ENCODE measurements at regions not wholly inside any gene's neighbourhood (a gene's known extent, or its start where the extent isn't known, plus 50 kb on each side); places are given as distances from the start of the nearest gene placed in this dataset.

DNA sequence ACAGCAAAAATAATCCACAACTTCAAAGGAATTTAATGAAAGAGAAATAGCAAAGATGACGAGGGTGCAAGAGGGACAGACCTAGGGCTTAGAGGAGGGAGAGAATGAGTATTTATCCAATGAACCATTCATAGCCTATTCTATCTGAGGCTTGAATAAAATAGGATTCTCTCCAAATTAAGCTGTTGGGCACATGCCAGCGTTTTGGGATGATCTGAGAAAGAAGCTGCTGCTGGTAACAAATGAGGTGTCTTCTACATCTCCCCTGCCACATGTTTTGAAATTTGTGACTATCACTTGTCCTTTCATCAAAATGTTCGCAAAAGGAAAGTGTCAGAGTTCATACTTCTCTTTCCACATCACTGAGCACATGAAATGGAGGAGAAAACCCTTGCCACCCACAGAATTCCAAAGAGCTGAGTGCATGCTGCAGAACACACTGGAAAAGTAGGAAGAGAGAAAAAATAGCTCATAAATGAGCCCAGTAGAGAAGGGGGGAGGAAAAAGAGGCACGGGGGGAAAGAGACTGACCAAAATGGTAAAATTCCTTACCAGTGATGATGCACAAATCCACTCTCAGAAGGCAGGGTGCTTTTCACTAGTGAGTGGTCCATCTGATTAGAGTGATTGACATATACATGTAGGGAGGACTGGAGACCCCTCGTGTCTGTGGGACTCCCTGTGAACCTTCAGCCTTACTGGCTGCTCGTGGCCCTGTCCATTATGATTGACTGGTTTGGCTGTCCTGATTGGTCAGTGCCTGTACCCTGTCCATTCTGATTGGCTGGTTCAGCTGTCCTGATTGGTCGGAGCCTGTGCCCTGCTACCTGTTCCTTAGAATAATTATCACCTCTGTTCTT lies 180.5 kb downstream of the OGFRL1 start:
- Histone ChIP-seq H3K4me3 (no peak overlapping the region), H3K27me3 (no peaks in the 10 kb centered on the region), H3K27ac (no peak overlapping the region), H3K9me3 (no peaks in the 10 kb centered on the region), H3K36me3 (replicated peaks in 1 of 2; ENCODE audit: insufficient read depth in 1 of 2, low read depth in 2 of 2) (no peaks in the 10 kb centered on the region), H3K4me1 (no peaks in the 10 kb centered on the region)
- DNase-seq (peak in 1 of 4 donors; percentile 34), ATAC-seq (peak; percentile 45)
- WGBS, 2 donors: 48 to 54% methylated on average over 7 of the region's 7 CpGs
- intact Hi-C loops (cut with DNase I): no loop called here
- no peak for TF ChIP-seq POLR2A (IDR thresholded peaks at IDR 0.05)
- TF ChIP-seq, protein P1, sequence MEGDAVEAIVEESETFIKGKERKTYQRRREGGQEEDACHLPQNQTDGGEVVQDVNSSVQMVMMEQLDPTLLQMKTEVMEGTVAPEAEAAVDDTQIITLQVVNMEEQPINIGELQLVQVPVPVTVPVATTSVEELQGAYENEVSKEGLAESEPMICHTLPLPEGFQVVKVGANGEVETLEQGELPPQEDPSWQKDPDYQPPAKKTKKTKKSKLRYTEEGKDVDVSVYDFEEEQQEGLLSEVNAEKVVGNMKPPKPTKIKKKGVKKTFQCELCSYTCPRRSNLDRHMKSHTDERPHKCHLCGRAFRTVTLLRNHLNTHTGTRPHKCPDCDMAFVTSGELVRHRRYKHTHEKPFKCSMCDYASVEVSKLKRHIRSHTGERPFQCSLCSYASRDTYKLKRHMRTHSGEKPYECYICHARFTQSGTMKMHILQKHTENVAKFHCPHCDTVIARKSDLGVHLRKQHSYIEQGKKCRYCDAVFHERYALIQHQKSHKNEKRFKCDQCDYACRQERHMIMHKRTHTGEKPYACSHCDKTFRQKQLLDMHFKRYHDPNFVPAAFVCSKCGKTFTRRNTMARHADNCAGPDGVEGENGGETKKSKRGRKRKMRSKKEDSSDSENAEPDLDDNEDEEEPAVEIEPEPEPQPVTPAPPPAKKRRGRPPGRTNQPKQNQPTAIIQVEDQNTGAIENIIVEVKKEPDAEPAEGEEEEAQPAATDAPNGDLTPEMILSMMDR (IDR thresholded peaks at IDR 0.05): no peak

DNA sequence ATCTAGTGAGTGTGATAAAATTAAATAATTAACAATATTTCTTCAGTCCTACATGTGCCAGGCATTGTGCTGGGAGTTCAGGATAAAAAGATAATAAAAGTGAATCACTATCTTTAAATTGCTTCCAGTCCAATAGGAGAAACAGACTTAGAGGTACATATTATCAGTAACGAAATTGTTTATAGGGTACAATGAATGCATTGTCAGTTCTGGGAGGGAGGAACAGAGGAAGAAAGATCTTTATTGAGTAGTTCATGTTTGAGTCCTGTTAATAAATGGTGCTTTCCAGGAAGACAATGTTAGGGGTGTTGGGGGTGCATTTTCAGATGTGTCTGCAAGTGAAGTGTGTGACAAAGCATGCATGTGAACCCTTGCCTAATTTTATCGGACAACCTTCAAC lies 183.1 kb downstream of the OGFRL1 start:
- Histone ChIP-seq H3K27me3 (no peaks in the 10 kb centered on the region), H3K9me3 (no peaks in the 10 kb centered on the region), H3K4me1 (no peaks in the 10 kb centered on the region), H3K4me3 (no peak overlapping the region), H3K27ac (no peak overlapping the region), H3K36me3 (replicated peaks in 1 of 2; ENCODE audit: insufficient read depth in 1 of 2, low read depth in 2 of 2) (no peaks in the 10 kb centered on the region)
- TF ChIP-seq, protein P1 (IDR thresholded peaks at IDR 0.05): no peak
- TF ChIP-seq POLR2A (IDR thresholded peaks at IDR 0.05): no peak
- intact Hi-C loops (cut with DNase I): no loop called here
- no peak for DNase-seq
- no peak for ATAC-seq
- 63 to 68% methylated on average over 2 of the region's 2 CpGs for WGBS, 2 donors

DNA sequence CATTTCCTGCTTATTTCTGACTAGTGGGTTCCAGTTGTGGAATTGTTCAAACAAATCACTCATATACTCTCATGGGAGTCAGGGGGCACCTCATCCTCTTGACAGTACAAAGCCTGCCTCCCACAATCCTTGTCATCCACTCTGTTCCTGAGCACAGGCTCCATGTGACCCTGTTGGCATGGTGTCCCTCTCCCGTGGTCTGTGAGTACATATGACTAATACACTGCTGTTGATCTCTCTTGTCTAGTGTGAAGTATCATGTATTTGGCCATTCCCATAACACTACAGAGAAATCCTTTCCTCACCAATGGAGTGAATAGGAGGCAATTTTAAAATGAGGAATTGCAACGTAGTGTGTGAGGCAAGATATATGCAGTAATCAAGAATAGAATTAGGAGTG lies 185.3 kb downstream of the OGFRL1 start:
- no peak overlapping the region for H3K4me3 ChIP-seq
- DNase-seq (peak in 3 of 4 donors; percentile 27 to 62 (median 40)), ATAC-seq (peak; percentile 65)
- no peak overlapping the region for H3K27ac ChIP-seq
- TF ChIP-seq, protein P1 (IDR thresholded peaks at IDR 0.05): no peak
- no peak for TF ChIP-seq POLR2A (IDR thresholded peaks at IDR 0.05)
- no peaks in the 10 kb centered on the region for H3K4me1 ChIP-seq
- H3K9me3 ChIP-seq: no peaks in the 10 kb centered on the region
- WGBS, 2 donors: 46 to 48% methylated on average over 2 of the region's 2 CpGs
- intact Hi-C loops (cut with DNase I): no loop called here
- H3K36me3 ChIP-seq (replicated peaks in 1 of 2; ENCODE audit: insufficient read depth in 1 of 2, low read depth in 2 of 2): no peaks in the 10 kb centered on the region
- no peaks in the 10 kb centered on the region for H3K27me3 ChIP-seq

DNA sequence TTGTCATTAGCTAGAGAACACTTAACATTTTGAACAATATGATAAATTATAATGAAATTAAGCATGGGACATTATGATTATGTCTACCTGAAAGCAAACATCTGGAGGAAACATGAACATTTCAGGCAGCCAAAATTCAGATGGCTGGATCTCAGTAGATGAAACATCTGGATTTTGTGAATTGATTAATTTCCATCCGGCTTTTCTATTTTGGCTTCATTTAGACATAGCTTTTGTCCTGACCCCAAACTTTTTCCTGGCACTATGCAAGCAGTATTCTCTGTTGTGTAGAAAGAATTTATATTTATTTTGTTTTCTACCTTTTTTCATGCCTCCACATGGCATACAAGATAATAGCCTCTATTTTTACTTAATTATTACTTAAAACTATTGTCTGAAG lies 186.3 kb downstream of the OGFRL1 start:
- Histone ChIP-seq H3K36me3 (replicated peaks in 1 of 2; ENCODE audit: insufficient read depth in 1 of 2, low read depth in 2 of 2) (no peaks in the 10 kb centered on the region), H3K4me1 (no peaks in the 10 kb centered on the region), H3K4me3 (no peak overlapping the region), H3K9me3 (no peaks in the 10 kb centered on the region), H3K27ac (no peak overlapping the region), H3K27me3 (no peaks in the 10 kb centered on the region)
- no peak for ATAC-seq
- intact Hi-C loops (cut with DNase I): no loop called here
- TF ChIP-seq POLR2A (IDR thresholded peaks at IDR 0.05): no peak
- no peak for DNase-seq
- WGBS, 2 donors: 50 to 56% methylated on average over 1 of the region's 1 CpG

DNA sequence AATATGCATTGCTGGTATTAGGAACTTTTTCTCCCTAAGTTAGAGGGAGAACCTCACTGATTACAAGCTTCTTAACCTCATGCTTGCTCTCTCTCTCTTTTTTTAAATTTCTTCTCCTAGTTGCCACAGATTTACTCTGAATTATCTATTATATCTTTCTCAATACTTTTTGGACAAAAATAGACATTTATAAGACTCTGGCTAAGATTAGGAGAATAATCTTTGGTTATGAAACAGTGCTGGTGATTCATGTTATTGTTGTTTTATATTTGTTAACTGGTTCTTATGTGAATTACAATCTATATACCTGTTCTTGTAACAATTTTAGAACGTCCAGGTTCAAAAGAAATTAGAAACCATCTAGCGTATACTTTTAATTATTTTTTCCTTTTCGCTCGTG lies 187.8 kb downstream of the OGFRL1 start:
- DNase-seq (no peak), ATAC-seq (no peak)
- TF ChIP-seq, protein P1 (IDR thresholded peaks at IDR 0.05): no peak
- TF ChIP-seq POLR2A (IDR thresholded peaks at IDR 0.05): no peak
- H3K4me1 ChIP-seq: no peaks in the 10 kb centered on the region
- no peaks in the 10 kb centered on the region for H3K9me3 ChIP-seq
- H3K4me3 ChIP-seq: no peak overlapping the region
- WGBS, 2 donors: 55 to 73% methylated on average over 4 of the region's 4 CpGs
- no peaks in the 10 kb centered on the region for H3K36me3 ChIP-seq (replicated peaks in 1 of 2; ENCODE audit: insufficient read depth in 1 of 2, low read depth in 2 of 2)
- intact Hi-C loops (cut with DNase I): no loop called here
- no peak overlapping the region for H3K27ac ChIP-seq
- no peaks in the 10 kb centered on the region for H3K27me3 ChIP-seq
